Panc1 (cell line): ENCODE measurements at regions not wholly inside any gene's neighbourhood (a gene's known extent, or its start where the extent isn't known, plus 50 kb on each side); places are given as distances from the start of the nearest gene placed in this dataset.

Experiments used
- ATAC-seq: fragments of 200-7000 bp; cut with Tn5 transposase; 2 replicates; pipeline ENCODE4 v1.9.1; 2020; ENCODE audit warnings: mild to moderate bottlenecking, moderate library complexity
- BruUV-seq: library from RNA; stranded (reverse); fragments of 400-500 nt; replicated peaks from 2 replicates; lab custom pipeline; 2021; lab: Mats Ljungman, UMichigan
- CTCF ChIA-PET: fragments of 300-600 bp; sonication (Branson Sonifier 250); formaldehyde crosslinking; loops from one replicate; lab custom pipeline; 2022; ENCODE audit warnings: antibody characterized with exemption; lab: Charles Lee
- POLR2A ChIA-PET: fragments of 300-600 bp; sonication (Branson Sonifier 250); formaldehyde crosslinking; loops from one replicate; lab custom pipeline; 2022; ENCODE audit warnings: antibody characterized with exemption; lab: Charles Lee
- DNase-seq: peaks from one replicate; pipeline ENCODE4 v3.0.0-alpha.2; 2010; ENCODE audit warnings: low read depth, low spot score
- H3K27ac ChIP-seq: 2 replicates; pipeline ENCODE4 v1.5.1; 2011; ENCODE audit warnings: mild to moderate bottlenecking, low read length, inconsistent platforms
- H3K27me3 ChIP-seq: fragments of 200-500 bp; sonication (Bioruptor generic); 2 replicates; pipeline ENCODE4 v1.6.0; 2014; ENCODE audit warnings: low read length, inconsistent platforms; ENCODE audit not compliant: control insufficient read depth, insufficient read depth
- H3K36me3 ChIP-seq: fragments of 200-500 bp; sonication (Bioruptor generic); 2 replicates; pipeline ENCODE4 v1.5.1; 2014; ENCODE audit warnings: inconsistent platforms, mild to moderate bottlenecking, low read length, moderate library complexity; ENCODE audit not compliant: control insufficient read depth, insufficient read depth
- H3K4me1 ChIP-seq: 2 replicates; pipeline ENCODE4 v1.5.1; 2011; ENCODE audit warnings: inconsistent platforms, mild to moderate bottlenecking, low read length, moderate library complexity; ENCODE audit not compliant: control insufficient read depth, insufficient read depth
- H3K4me3 ChIP-seq, 2 experiments: 2 replicates each; pipeline ENCODE4 v1.5.1; 2011 to 2012; ENCODE audit warnings: low read depth in 2 of 2, low read length in 2 of 2, mild to moderate bottlenecking in 2 of 2, inconsistent platforms in 1 of 2, moderate library complexity in 1 of 2
- H3K9me3 ChIP-seq: fragments of 200-500 bp; sonication (Bioruptor generic); 2 replicates; pipeline ENCODE4 v1.5.1; 2014; ENCODE audit warnings: low read depth, mild to moderate bottlenecking, inconsistent platforms, low read length, moderate library complexity; ENCODE audit not compliant: control insufficient read depth, insufficient read depth
- CTCF ChIP-seq: fragments of 450-650 bp; IDR thresholded peaks from 2 replicates; pipeline ENCODE4 v1.5.1; 2017; ENCODE audit warnings: mild to moderate bottlenecking
- POLR2AphosphoS5 ChIP-seq: IDR thresholded peaks from 2 replicates; pipeline ENCODE4 v1.6.1; 2012; ENCODE audit warnings: mild to moderate bottlenecking, low read depth, low read length, moderate library complexity
- SIN3A ChIP-seq: IDR thresholded peaks from 2 replicates; pipeline ENCODE4 v1.6.1; 2012; ENCODE audit warnings: low read depth, mild to moderate bottlenecking, low read length, moderate library complexity, borderline replicate concordance; ENCODE audit not compliant: insufficient read depth
- TCF7L2 ChIP-seq: IDR thresholded peaks from 2 replicates; pipeline ENCODE4 v1.6.1; 2011; ENCODE audit warnings: mild to moderate bottlenecking, low read depth, low read length, inconsistent platforms
- in situ Hi-C: cut with HindIII; loops from 2 replicates; pipeline ENCODE4 v1.10.0; 2016; ENCODE audit warnings: low sequenced_read_pairs, low pct_unique_long_range_greater_than_20kb
- intact Hi-C: fragments of 100-400 bp; cut with micrococcal nuclease; formaldehyde crosslinking; loops from one replicate; pipeline ENCODE4 v1.10.0; 2022; ENCODE audit not compliant: unreplicated experiment
- TF ChIP-seq, protein P1 (sequence below), 2 experiments: IDR thresholded peaks; 2 replicates each; pipeline ENCODE4 v1.6.1; 2011 to 2012; ENCODE audit warnings: low read depth in 2 of 2, control low read depth in 1 of 2, low read length in 1 of 2, mild to moderate bottlenecking in 1 of 2, moderate library complexity in 1 of 2; ENCODE audit not compliant: insufficient read depth in 1 of 2

DNA sequence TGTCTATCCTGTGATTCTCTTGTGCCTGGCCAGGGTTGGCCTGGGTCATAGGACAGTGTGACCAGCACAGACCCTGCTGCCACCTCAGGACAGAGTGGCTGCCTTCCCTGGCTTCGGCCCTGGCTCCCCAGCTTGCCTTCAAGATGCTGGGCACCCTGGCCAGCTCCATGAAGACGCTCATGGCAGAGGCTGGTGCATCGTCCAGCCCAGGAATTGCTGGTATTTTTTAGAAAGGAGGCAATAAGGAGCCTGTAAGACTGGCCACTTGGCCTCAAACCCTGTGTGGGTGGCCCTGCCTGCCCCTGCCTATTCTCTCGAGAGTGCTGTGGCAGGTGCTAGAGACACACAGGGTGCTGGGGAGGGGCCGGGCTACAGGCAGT, 70.4 kb upstream of the ACTRT2 start:
- Histone ChIP-seq H3K4me3 (no peak overlapping the region), H3K36me3 (no peaks in the 10 kb centered on the region), H3K9me3 (peaks cover 11% of the 10 kb centered on the region; the same call in 1 of the 2 replicates), H3K27ac (no peak overlapping the region), H3K4me1 (no peaks in the 10 kb centered on the region), H3K27me3 (peaks cover 12% of the 10 kb centered on the region)
- ChIA-PET POLR2A (no interaction called here), CTCF (no interaction called here)
- no TSS peak for BruUV-seq
- intact Hi-C loops (no loop called here), in situ Hi-C loops (no loop called here)
- DNase-seq (no peak), ATAC-seq (no peak)
- TF ChIP-seq CTCF (no peak), SIN3A (no peak), TCF7L2 (no peak), POLR2AphosphoS5 (no peak)
- TF ChIP-seq, protein P1, sequence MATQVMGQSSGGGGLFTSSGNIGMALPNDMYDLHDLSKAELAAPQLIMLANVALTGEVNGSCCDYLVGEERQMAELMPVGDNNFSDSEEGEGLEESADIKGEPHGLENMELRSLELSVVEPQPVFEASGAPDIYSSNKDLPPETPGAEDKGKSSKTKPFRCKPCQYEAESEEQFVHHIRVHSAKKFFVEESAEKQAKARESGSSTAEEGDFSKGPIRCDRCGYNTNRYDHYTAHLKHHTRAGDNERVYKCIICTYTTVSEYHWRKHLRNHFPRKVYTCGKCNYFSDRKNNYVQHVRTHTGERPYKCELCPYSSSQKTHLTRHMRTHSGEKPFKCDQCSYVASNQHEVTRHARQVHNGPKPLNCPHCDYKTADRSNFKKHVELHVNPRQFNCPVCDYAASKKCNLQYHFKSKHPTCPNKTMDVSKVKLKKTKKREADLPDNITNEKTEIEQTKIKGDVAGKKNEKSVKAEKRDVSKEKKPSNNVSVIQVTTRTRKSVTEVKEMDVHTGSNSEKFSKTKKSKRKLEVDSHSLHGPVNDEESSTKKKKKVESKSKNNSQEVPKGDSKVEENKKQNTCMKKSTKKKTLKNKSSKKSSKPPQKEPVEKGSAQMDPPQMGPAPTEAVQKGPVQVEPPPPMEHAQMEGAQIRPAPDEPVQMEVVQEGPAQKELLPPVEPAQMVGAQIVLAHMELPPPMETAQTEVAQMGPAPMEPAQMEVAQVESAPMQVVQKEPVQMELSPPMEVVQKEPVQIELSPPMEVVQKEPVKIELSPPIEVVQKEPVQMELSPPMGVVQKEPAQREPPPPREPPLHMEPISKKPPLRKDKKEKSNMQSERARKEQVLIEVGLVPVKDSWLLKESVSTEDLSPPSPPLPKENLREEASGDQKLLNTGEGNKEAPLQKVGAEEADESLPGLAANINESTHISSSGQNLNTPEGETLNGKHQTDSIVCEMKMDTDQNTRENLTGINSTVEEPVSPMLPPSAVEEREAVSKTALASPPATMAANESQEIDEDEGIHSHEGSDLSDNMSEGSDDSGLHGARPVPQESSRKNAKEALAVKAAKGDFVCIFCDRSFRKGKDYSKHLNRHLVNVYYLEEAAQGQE (IDR thresholded peaks at IDR 0.05; ENCODE audit: insufficient read depth in 1 of 2, low read depth in 2 of 2, low read length in 1 of 2), result no peak

- Histone ChIP-seq H3K4me3 (no peak overlapping the region), H3K9me3 (peaks cover 14% of the 10 kb centered on the region; the same call in 1 of the 2 replicates), H3K27me3 (peaks cover 12% of the 10 kb centered on the region), H3K36me3 (no peaks in the 10 kb centered on the region), H3K4me1 (no peaks in the 10 kb centered on the region), H3K27ac (no peak overlapping the region)
- no peak for TF ChIP-seq POLR2AphosphoS5
- no peak for TF ChIP-seq SIN3A
- TF ChIP-seq, protein P1 (IDR thresholded peaks at IDR 0.05; ENCODE audit: insufficient read depth in 1 of 2, low read depth in 2 of 2, low read length in 1 of 2), result no peak
- TF ChIP-seq CTCF, result no peak
- TF ChIP-seq TCF7L2, result no peak
- BruUV-seq, result no TSS peak
- in situ Hi-C loops (no loop called here), intact Hi-C loops (no loop called here)
- ChIA-PET POLR2A (no interaction called here), CTCF (no interaction called here)
- ATAC-seq (no peak), DNase-seq (no peak)
These were observed 69.4 kb upstream of the ACTRT2 start for GRCh38 chr1:2951856-2952255.
